Activated B cell treated with CpG ODN at 0.5 μM for 24 hours (primary cell): ENCODE measurements at regions not wholly inside any gene's neighbourhood (a gene's known extent, or its start where the extent isn't known, plus 50 kb on each side); places are given as distances from the start of the nearest gene placed in this dataset.
"Not testable (repeated sequence)": the region's sequence is repeated elsewhere in the genome, so short reads cannot be mapped to it uniquely, and the experiment has no call there.

Source experiments
- ATAC-seq: fragments of 200-7000 bp; cut with Tn5 transposase; one replicate; pipeline ENCODE4 v1.10.0; 2021; ENCODE audit warnings: low read depth, mild to moderate bottlenecking, moderate library complexity
- CTCF ChIA-PET: fragments of 350-600 bp; sonication (Branson Sonifier 250); formaldehyde crosslinking; loops from one replicate; lab custom pipeline; 2021; ENCODE audit warnings: antibody characterized with exemption; lab: Charles Lee
- POLR2A ChIA-PET: fragments of 350-600 bp; sonication (Branson Sonifier 250); formaldehyde crosslinking; loops from one replicate; lab custom pipeline; 2021; ENCODE audit warnings: antibody characterized with exemption; lab: Charles Lee
- DNase-seq: peaks from one replicate; pipeline ENCODE4 v3.0.0; 2022
- H3K27ac Mint-ChIP-seq: one replicate; pipeline ENCODE4 v1.8.0; 2020; ENCODE audit warnings: mixed read lengths
- H3K27me3 Mint-ChIP-seq: one replicate; pipeline ENCODE4 v1.8.0; 2021; ENCODE audit warnings: mixed read lengths
- H3K36me3 Mint-ChIP-seq: one replicate; pipeline ENCODE4 v1.8.0; 2021; ENCODE audit warnings: low read depth, mixed read lengths
- H3K4me1 Mint-ChIP-seq: one replicate; pipeline ENCODE4 v1.8.0; 2021; ENCODE audit warnings: mixed read lengths
- H3K4me3 Mint-ChIP-seq: one replicate; pipeline ENCODE4 v1.8.0; 2020; ENCODE audit warnings: mild to moderate bottlenecking, mixed read lengths
- H3K9me3 Mint-ChIP-seq: one replicate; pipeline ENCODE4 v1.8.0; 2020; ENCODE audit warnings: mixed read lengths
- CTCF ChIP-seq: fragments of 200-600 bp; IDR thresholded peaks from one replicate; pipeline ENCODE4 v1.8.0; 2022; ENCODE audit warnings: antibody characterized with exemption, mild to moderate bottlenecking
- intact Hi-C: fragments of 100-400 bp; cut with micrococcal nuclease; formaldehyde crosslinking; loops from one replicate; pipeline ENCODE4 v1.15.1; 2024

GRCh38 chr10:20668985-20669384 is 228.1 kb downstream of the NEBL start:
- ATAC-seq, result no peak
- intact Hi-C loops, result no loop called here
- Mint-ChIP-seq H3K27ac (no peak overlapping the region), H3K9me3 (peaks cover 4% of the 10 kb centered on the region), H3K36me3 (no peaks in the 10 kb centered on the region), H3K4me3 (no peak overlapping the region), H3K4me1 (no peaks in the 10 kb centered on the region), H3K27me3 (no peaks in the 10 kb centered on the region)
- CTCF ChIA-PET, result no interaction called here
- TF ChIP-seq CTCF, result no peak
- POLR2A ChIA-PET, result no interaction called here
- no peak for DNase-seq

- CTCF ChIA-PET, result no interaction called here
Observed at GRCh38 chr10:20662742-20663141, 234.4 kb downstream of the NEBL start.

GRCh38 chr10:20659225-20659624 is 237.9 kb downstream of the NEBL start:
- ATAC-seq, result no peak
- Mint-ChIP-seq H3K27me3 (no peaks in the 10 kb centered on the region), H3K27ac (no peak overlapping the region), H3K4me1 (no peaks in the 10 kb centered on the region), H3K9me3 (peaks cover 5% of the 10 kb centered on the region), H3K4me3 (no peak overlapping the region), H3K36me3 (no peaks in the 10 kb centered on the region)
- TF ChIP-seq CTCF, result no peak
- CTCF ChIA-PET, result no interaction called here
- DNase-seq, result no peak
- POLR2A ChIA-PET, result no interaction called here
- intact Hi-C loops, result no loop called here

More at GRCh38 chr10:20662742-20663141, 234.4 kb downstream of the NEBL start:
- ATAC-seq, result no peak
- Mint-ChIP-seq H3K4me3 (no peak overlapping the region), H3K4me1 (no peaks in the 10 kb centered on the region), H3K27me3 (no peaks in the 10 kb centered on the region), H3K27ac (no peak overlapping the region), H3K36me3 (no peaks in the 10 kb centered on the region), H3K9me3 (peaks cover 2% of the 10 kb centered on the region)
- no peak for TF ChIP-seq CTCF
- no peak for DNase-seq
- intact Hi-C loops, result no loop called here
- POLR2A ChIA-PET, result no interaction called here

GRCh38 chr10:20658158-20658557 is 239.0 kb downstream of the NEBL start:
- CTCF ChIA-PET, result no interaction called here
- TF ChIP-seq CTCF, result no peak
- DNase-seq (no peak), ATAC-seq (no peak)
- H3K36me3 Mint-ChIP-seq, result no peaks in the 10 kb centered on the region
- no peak overlapping the region for H3K27ac Mint-ChIP-seq
- POLR2A ChIA-PET, result no interaction called here
- H3K4me1 Mint-ChIP-seq, result no peaks in the 10 kb centered on the region
- no peaks in the 10 kb centered on the region for H3K27me3 Mint-ChIP-seq
- H3K9me3 Mint-ChIP-seq, result peaks cover 9% of the 10 kb centered on the region
- H3K4me3 Mint-ChIP-seq, result no peak overlapping the region
- intact Hi-C loops, result no loop called here

GRCh38 chr10:20656886-20657285 is 240.2 kb downstream of the NEBL start:
- POLR2A ChIA-PET, result no interaction called here
- H3K4me3 Mint-ChIP-seq, result no peak overlapping the region
- ATAC-seq, result no peak
- intact Hi-C loops, result no loop called here
- H3K27ac Mint-ChIP-seq, result no peak overlapping the region
- TF ChIP-seq CTCF, result no peak
- H3K36me3 Mint-ChIP-seq, result no peaks in the 10 kb centered on the region
- H3K9me3 Mint-ChIP-seq, result peaks cover 15% of the 10 kb centered on the region
- no peaks in the 10 kb centered on the region for H3K4me1 Mint-ChIP-seq
- no peak for DNase-seq
- no peaks in the 10 kb centered on the region for H3K27me3 Mint-ChIP-seq
- CTCF ChIA-PET, result no interaction called here

GRCh38 chr10:20652424-20652823 is 244.7 kb downstream of the NEBL start:
- POLR2A ChIA-PET, H3K4me1 Mint-ChIP-seq, H3K27me3 Mint-ChIP-seq, intact Hi-C loops, ATAC-seq, H3K36me3 Mint-ChIP-seq, H3K4me3 Mint-ChIP-seq, DNase-seq, H3K27ac Mint-ChIP-seq, CTCF ChIA-PET: not testable (repeated sequence)
- peaks cover 20% of the 10 kb centered on the region for H3K9me3 Mint-ChIP-seq
